GM18508 (cell line): ENCODE measurements at regions not wholly inside any gene's neighbourhood (a gene's known extent, or its start where the extent isn't known, plus 50 kb on each side); places are given as distances from the start of the nearest gene placed in this dataset.

Experiments
- ATAC-seq: cut with Tn5 transposase; IDR thresholded peaks from one replicate; pipeline ENCODE4 v1.9.1; 2021; ENCODE audit warnings: moderate number of reproducible peaks; ENCODE audit not compliant: insufficient read depth, unreplicated experiment

- no peak for ATAC-seq
Measured at GRCh38 chr10:125555267-125555666, 127.7 kb downstream of the TEX36 start.

DNA sequence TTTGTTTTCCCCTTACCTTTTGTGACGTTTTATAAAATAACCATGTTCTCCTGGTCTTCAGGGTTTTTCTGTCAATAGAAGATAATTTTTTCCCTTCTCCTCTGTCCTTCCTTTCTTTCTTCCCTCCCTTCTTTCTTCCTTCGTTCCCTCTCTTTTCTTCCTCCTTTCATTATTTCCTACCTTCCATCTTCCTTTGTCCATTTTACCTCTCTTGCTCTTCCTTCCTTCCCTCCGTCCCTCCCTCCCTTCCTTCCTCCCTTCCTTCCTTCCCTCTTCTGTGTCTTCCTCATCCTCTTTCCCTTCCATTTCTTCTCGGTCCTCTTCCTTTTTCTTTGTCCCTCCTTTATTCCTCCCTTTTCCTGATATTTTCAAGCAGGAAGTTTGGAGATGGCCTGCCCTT, 128.2 kb downstream of the TEX36 start:
- no peak for ATAC-seq

GRCh38 chr10:125554016-125554703, 128.8 kb downstream of the TEX36 start:
- no peak for ATAC-seq

GRCh38 chr10:125553091-125553490, 129.9 kb downstream of the TEX36 start:
- no peak for ATAC-seq

GRCh38 chr10:125551247-125551646, 131.7 kb downstream of the TEX36 start:
- ATAC-seq: no peak

DNA sequence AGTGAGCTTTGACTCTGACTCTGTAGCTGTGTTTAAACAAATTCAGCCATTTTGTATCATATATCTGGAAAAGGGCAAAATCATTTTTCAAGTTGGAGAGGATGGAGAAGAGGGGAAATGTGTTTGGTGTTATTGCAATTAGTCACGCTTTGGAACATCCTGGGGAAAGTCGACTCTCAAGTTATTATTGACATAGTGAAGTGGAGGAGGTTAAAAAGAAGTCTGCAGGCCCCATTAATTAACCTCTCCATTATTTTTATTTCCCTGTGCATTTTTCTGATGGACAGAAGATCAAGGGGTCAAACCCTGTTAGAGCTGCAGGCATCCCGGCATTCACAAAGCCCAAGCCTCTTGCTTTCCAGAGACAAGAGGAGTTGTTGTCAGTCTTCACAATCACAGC, 132.6 kb downstream of the TEX36 start:
- ATAC-seq: no peak

GRCh38 chr10:125549653-125550052, 133.3 kb downstream of the TEX36 start:
- ATAC-seq: no peak

DNA sequence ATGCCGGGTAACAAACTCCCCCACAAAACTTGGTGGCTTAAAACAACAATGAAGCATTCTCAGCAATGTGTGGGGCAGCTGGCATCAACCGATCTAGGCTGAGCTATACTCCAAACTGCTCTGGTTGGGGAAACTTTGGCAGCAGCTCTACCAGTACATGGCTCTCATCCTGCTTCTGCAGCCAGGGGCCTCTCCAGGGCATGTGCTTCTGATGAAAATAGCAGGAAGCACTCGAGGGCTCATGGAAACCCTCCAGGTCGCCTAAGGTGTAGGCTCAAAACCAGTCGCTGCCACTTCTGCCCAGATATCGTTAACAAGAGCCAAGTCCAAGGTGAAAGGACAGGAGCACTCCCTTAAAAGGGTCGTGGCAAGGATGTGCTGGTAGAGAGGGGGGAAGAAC, 134.1 kb downstream of the TEX36 start:
- no peak for ATAC-seq

DNA sequence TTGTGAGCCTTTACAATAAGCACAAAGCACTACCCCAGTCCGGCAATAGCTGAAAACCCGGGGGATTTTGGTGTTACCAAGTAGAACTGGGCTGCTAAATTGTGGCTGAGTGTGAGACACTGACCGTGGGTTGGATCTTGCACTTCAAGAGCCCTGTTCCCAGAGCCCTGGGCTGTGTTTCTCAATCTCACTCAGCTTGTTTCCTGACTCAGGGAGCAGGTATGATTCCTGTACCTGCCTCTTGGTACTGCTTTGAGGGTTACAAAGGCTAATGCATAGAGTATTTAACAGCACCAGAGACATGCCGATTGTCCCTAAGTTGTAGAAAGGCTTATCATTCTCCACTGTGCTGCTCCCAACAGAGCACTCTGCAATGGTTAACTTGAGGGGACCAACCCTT, 134.6 kb downstream of the TEX36 start:
- no peak for ATAC-seq

DNA sequence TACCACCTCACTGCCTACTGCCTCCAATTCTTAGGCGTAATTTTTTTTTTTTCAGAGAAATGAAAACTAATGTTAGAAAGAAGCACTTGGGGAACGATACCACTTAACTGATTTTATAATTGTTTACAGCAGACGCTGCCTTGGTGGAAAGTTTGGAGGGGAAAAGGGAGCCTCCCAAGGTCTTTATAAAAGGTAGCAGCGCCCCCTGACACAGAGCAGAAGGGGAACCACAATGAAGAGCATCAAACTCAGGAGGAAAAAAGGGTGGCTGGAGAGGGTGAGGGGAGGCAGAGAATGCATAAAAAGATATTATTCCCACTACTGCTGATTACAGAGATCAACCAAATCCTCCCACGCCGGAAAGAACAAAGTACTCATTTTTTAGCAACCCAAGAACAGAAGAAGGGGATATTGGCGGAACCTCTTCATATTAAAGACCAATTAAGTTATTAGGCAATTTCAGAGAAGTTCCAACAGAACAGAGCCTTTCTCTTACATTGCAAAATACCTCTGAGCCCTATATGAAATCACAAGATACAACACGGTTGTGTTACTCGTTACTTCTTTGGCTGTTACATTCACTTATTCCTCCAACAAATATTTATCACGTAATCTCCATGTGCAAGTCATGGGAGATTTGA, 135.8 kb downstream of the TEX36 start:
- ATAC-seq: no peak

DNA sequence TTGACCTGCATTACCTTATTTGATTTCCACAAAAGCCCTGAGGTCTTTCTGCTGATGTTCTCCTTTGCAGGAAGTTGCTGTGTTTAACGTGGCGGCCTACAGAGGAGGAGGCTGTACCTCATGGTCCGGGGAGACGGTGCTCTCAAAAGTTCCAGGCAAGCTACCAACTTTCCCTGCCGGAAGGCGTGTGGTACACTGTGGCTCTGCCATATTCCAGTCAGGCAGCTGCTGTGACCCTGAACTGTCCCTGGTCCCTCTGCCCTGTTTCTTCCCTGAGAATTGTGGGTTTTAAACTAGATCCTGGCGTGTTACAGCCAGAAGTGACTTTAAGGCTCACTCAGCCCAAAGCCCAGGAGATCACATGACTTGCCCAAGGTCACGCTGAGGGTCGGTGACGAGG, 139.2 kb downstream of the TEX36 start:
- no peak for ATAC-seq

DNA sequence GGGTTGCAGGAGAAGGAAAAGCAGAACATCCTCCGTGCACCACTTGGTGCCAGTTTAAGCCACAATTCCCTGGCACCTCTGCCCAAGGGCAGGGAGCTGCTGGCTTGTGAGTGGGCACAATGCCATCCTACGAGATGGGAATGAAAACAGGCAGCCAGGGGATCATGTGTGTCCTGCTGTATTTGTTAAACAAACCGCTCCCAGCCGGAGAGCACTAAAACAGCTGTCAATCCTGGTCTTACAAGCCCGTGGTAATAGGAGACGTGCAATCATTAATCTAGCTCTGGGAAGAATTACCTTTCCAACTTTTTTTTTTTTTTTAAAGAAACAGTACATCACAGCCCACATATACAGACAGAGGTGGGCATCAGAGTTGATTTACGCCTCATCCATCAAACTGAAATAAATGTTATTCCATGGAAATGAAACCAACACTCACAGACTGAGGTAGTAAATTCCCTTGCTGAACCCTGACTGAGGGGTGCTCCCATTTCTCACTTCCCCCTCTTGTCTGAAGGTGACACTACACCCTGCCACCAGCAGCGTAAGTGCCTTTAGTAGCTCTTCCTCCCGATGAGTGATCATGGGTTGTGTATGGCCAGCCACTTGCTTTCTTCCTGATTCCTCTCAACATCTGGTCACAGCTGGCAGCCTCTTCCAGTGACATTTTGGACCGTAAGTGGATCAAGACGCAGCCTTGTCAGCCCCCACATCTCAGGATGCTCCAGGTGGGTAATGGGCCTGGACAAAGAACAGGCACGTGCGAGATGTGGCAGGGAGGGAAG, 143.8 kb downstream of the TEX36 start:
- ATAC-seq: no peak

DNA sequence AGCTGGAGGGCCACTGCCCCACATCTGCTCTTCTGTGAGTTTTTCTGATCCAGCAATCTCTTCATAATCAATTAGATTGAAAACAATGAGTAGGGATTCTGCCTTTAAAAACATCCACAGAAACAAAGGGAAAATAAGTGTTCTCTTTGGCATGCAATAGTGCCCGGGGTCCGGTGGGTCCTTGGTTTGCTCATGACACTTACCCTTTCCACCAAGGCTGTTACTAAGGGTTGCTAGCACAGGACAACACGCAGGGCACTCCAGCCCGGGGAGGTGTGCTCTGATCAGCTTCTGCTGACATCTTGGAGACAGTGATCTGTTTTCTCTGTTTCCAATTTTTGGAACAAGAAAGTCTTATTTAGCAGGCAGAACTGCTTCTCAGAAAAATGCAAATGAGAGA, 146.7 kb downstream of the TEX36 start:
- ATAC-seq: no peak

DNA sequence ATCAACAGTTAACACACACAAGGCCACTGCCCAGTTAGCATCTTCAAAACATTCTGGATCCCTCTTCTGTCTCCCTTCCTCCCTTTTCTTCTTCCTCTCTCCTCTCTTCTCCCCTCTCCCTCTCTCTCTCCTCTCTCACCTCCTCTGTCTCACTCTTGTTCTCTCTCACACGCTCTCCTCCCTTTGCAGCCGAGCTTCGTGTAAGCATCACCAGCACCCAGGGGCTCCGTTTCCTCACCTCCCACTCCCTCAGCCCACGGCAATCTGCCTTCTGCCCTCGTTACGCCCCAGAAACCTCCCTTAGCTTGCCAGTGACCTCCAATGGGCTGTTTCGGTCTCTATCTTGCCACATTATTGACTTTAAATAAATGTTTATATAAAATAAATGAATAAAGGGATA, 147.4 kb downstream of the TEX36 start:
- ATAC-seq: no peak

GRCh38 chr10:125534515-125534914, 148.4 kb downstream of the TEX36 start:
- no peak for ATAC-seq

DNA sequence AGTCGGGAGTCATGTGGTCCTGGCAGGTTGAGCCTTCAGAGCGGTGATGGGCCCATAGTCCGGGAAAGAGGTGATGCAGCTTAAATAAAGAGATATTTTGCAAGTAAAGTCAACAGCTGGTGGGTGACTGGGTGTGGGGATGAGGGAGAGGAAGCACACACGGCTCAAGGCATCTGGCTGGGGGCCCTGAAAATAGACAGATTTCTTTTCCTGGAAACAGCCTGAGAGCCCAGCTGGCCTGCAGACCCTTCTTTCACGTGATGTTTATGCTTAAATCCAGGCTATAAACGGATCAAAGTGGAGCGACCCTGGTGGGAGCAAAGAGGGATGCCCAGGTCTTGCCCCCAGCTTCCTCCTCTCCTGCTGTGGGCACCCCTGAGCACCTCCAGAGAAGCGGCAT, 149.1 kb downstream of the TEX36 start:
- no peak for ATAC-seq

DNA sequence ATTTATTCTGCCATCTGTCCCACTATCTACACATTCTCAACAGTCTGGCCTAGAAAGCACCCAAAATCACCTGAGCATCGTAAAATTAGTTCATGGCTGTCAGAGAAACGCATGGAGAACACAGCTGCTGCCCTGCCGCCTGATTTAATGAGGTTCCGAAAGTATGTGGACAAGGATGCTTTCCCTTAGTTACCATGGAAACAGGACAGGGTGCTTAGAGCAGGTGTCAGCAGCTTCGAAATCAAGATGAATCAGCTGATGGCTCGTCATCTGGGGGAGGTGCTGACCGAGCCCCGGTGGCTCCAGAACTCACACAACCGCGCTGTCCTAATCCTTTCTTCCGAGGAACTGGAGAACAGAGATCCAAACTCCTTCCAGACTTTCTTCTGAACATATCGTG, 151.5 kb downstream of the TEX36 start:
- no peak for ATAC-seq

GRCh38 chr10:125523347-125523746, 159.6 kb downstream of the TEX36 start:
- no peak for ATAC-seq

DNA sequence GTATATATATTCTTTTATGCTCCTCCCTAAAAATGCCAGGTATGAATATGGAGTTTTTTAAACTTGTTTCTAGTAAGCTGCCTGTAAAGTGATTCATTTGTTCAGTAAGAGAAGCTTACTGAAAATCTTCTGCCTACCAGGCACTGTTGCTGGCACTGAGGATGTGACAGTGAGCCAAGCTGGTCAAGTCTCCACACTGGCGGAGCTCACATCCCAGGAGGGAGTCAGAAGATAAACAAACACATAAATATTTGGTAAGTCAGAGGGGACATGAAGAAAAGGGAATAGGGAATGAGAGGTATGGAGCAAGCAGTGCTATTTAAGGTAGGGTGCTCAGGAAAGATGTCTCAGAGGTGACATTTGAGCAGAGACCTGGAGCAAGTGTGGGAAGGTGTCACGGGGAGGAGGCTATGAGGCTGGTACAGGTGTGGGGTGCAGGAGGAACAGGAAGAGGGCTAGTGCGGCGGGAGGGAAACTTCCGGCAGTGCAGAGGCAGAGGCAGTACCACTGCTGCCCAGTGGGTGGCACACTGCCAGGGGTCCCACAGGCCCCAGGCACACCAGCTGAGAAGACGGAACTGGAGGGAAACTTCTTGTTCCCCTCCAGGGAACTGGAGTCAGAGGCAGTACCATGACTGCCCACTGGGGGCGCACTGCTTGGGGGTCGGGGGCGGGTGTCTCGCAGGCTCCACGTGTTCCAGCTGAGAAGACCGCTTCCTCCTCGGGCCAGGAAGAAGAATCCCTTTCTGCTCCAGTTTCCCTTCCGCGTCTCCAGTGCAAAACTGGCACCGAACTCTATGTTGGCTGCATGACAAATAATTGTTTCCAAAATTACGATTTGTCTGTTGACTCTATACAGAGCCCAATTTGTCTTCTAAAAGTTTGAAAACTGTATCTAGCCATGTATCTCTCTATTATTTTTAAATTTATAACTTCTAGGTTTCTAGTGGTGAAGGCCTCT, 161.0 kb downstream of the TEX36 start:
- ATAC-seq: peak; percentile 74

- no peak for ATAC-seq
Measured at GRCh38 chr10:125520968-125521367, 162.0 kb downstream of the TEX36 start.
